ENCODE measurements at regions not wholly inside any gene's neighbourhood (a gene's known extent, or its start where the extent isn't known, plus 50 kb on each side); places are given as distances from the start of the nearest gene placed in this dataset.

- Histone ChIP-seq H3K4me3 (ENCODE audit: low read depth, low read length) (no peak overlapping the region), H3K27me3 (ENCODE audit: control insufficient read depth, insufficient read depth, low read length) (no peaks in the 10 kb centered on the region), H3K9me3 (ENCODE audit: control insufficient read depth, insufficient read depth, low read length) (no peaks in the 10 kb centered on the region; the same call in 1 of the 2 replicates), H3K27ac (ENCODE audit: low read depth, low read length) (no peak overlapping the region)
- CTCF ChIA-PET, result no interaction called here
- no peak for TF ChIP-seq CTCF (IDR thresholded peaks at IDR 0.05; ENCODE audit: low read depth, low read length)
- POLR2A ChIA-PET, result no interaction called here
- DNase-seq (ENCODE audit: low read depth, low spot score), result peak; percentile 8
Observed at GRCh38 chr1:191851799-191852595, 306.3 kb upstream of the RGS18 start.

GRCh38 chr1:191852907-191853306, 305.4 kb upstream of the RGS18 start:
- TF ChIP-seq CTCF (IDR thresholded peaks at IDR 0.05; ENCODE audit: low read depth, low read length), result no peak
- Histone ChIP-seq H3K27ac (ENCODE audit: low read depth, low read length) (no peak overlapping the region), H3K27me3 (ENCODE audit: control insufficient read depth, insufficient read depth, low read length) (no peaks in the 10 kb centered on the region), H3K9me3 (ENCODE audit: control insufficient read depth, insufficient read depth, low read length) (no peaks in the 10 kb centered on the region; the same call in 1 of the 2 replicates), H3K4me3 (ENCODE audit: low read depth, low read length) (no peak overlapping the region)
- no peak for DNase-seq (ENCODE audit: low read depth, low spot score)
- ChIA-PET POLR2A (no interaction called here), CTCF (no interaction called here)

- Histone ChIP-seq H3K27ac (ENCODE audit: low read depth, low read length) (no peak overlapping the region), H3K27me3 (ENCODE audit: control insufficient read depth, insufficient read depth, low read length) (no peaks in the 10 kb centered on the region), H3K9me3 (ENCODE audit: control insufficient read depth, insufficient read depth, low read length) (no peaks in the 10 kb centered on the region), H3K4me3 (ENCODE audit: low read depth, low read length) (no peak overlapping the region)
- TF ChIP-seq CTCF (IDR thresholded peaks at IDR 0.05; ENCODE audit: low read depth, low read length), result no peak
- DNase-seq (ENCODE audit: low read depth, low spot score), result no peak
- POLR2A ChIA-PET, result no interaction called here
- CTCF ChIA-PET, result no interaction called here
Observed at GRCh38 chr1:191857600-191857999, 300.7 kb upstream of the RGS18 start.

GRCh38 chr1:191865479-191865878, 292.8 kb upstream of the RGS18 start:
- Histone ChIP-seq H3K9me3 (ENCODE audit: control insufficient read depth, insufficient read depth, low read length) (no peaks in the 10 kb centered on the region), H3K4me3 (ENCODE audit: low read depth, low read length) (no peak overlapping the region), H3K27me3 (ENCODE audit: control insufficient read depth, insufficient read depth, low read length) (no peaks in the 10 kb centered on the region), H3K27ac (ENCODE audit: low read depth, low read length) (no peak overlapping the region)
- CTCF ChIA-PET, result no interaction called here
- POLR2A ChIA-PET, result no interaction called here
- TF ChIP-seq CTCF (IDR thresholded peaks at IDR 0.05; ENCODE audit: low read depth, low read length), result no peak
- no peak for DNase-seq (ENCODE audit: low read depth, low spot score)

DNA sequence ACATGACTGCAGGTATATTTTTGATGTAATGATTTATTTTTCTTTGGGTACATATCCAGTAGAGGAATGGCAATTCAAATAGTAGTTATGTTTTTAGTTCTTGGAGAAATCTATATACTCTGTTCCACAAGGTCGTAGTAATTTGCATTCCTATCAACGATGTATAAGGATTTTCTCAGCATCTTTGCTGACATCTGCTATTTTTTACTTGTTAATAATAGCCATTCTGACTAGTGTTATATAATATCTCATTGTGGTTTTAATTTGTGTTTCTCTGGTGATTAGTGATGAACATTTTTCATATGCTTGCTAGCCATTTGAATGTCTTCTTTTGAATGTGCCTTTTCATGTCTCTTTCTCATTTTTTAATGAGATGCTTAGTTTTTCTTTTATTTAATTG, 292.1 kb upstream of the RGS18 start:
- CTCF ChIA-PET, result no interaction called here
- POLR2A ChIA-PET, result no interaction called here

More for the DNA sequence above, 292.1 kb upstream of the RGS18 start:
- Histone ChIP-seq H3K4me3 (ENCODE audit: low read depth, low read length) (no peak overlapping the region), H3K27me3 (ENCODE audit: control insufficient read depth, insufficient read depth, low read length) (no peaks in the 10 kb centered on the region), H3K9me3 (ENCODE audit: control insufficient read depth, insufficient read depth, low read length) (no peaks in the 10 kb centered on the region), H3K27ac (ENCODE audit: low read depth, low read length) (no peak overlapping the region)
- no peak for TF ChIP-seq CTCF (IDR thresholded peaks at IDR 0.05; ENCODE audit: low read depth, low read length)
- no peak for DNase-seq (ENCODE audit: low read depth, low spot score)
